Activated CD8-positive, alpha-beta memory T cell treated with anti-CD3 and anti-CD28 coated beads for 4 hours (primary cell): ENCODE measurements at regions not wholly inside any gene's neighbourhood (a gene's known extent, or its start where the extent isn't known, plus 50 kb on each side); places are given as distances from the start of the nearest gene placed in this dataset.
"Not testable (repeated sequence)": the region's sequence is repeated elsewhere in the genome, so short reads cannot be mapped to it uniquely, and the experiment has no call there.

Experiments
- DNase-seq, 2 donors: peaks; one replicate each; pipeline ENCODE4 v3.0.0-alpha.2; 2020; ENCODE audit warnings: low read depth in 2 of 2

GRCh38 chrX:9378980-9379696, 85.7 kb upstream of the TBL1X start:
- no peak for DNase-seq

- DNase-seq: no peak
Measured at GRCh38 chrX:9379697-9380551, 84.9 kb upstream of the TBL1X start.

GRCh38 chrX:9383655-9384054, 81.2 kb upstream of the TBL1X start:
- DNase-seq: no peak

GRCh38 chrX:9388450-9388849, 76.4 kb upstream of the TBL1X start:
- no peak for DNase-seq

GRCh38 chrX:9390121-9390520, 74.7 kb upstream of the TBL1X start:
- DNase-seq: no peak

GRCh38 chrX:9390693-9391368, 74.0 kb upstream of the TBL1X start:
- DNase-seq: no peak

GRCh38 chrX:9392445-9392844, 72.4 kb upstream of the TBL1X start:
- no peak for DNase-seq

GRCh38 chrX:9393571-9393970, 71.3 kb upstream of the TBL1X start:
- no peak for DNase-seq

- DNase-seq: no peak
Measured at GRCh38 chrX:9394212-9394611, 70.6 kb upstream of the TBL1X start.

- DNase-seq: no peak
Measured at GRCh38 chrX:9396930-9397329, 67.9 kb upstream of the TBL1X start.

- no peak for DNase-seq
Measured at GRCh38 chrX:9401051-9401450, 63.8 kb upstream of the TBL1X start.

GRCh38 chrX:9403374-9403773, 61.5 kb upstream of the TBL1X start:
- no peak for DNase-seq

GRCh38 chrX:9405635-9406034, 59.2 kb upstream of the TBL1X start:
- not testable (repeated sequence) for DNase-seq

- not testable (repeated sequence) for DNase-seq
Measured at GRCh38 chrX:9410889-9411288, 54.0 kb upstream of the TBL1X start.

GRCh38 chrX:9411682-9412081, 53.2 kb upstream of the TBL1X start:
- not testable (repeated sequence) for DNase-seq

- no peak for DNase-seq
Measured at GRCh38 chrX:9414416-9414815, 50.4 kb upstream of the TBL1X start.
